Neuron (in vitro differentiated cells): ENCODE measurements at regions not wholly inside any gene's neighbourhood (a gene's known extent, or its start where the extent isn't known, plus 50 kb on each side); places are given as distances from the start of the nearest gene placed in this dataset.

ENCODE experiments used
- H2AFZ ChIP-seq: one replicate; pipeline ENCODE4 v1.6.1; 2013; ENCODE audit warnings: low read depth, mild to moderate bottlenecking, inconsistent platforms, low read length, moderate library complexity
- H3K27me3 ChIP-seq: one replicate; pipeline ENCODE4 v1.6.1; 2013; ENCODE audit warnings: low read length; ENCODE audit not compliant: insufficient read depth
- H3K36me3 ChIP-seq: one replicate; pipeline ENCODE4 v1.6.1; 2013; ENCODE audit warnings: low read length; ENCODE audit not compliant: insufficient read depth
- H3K4me1 ChIP-seq: one replicate; pipeline ENCODE4 v1.6.1; 2013; ENCODE audit warnings: low read length; ENCODE audit not compliant: insufficient read depth
- H3K4me3 ChIP-seq: 2 replicates; pipeline ENCODE4 v1.5.1; 2013; ENCODE audit warnings: mild to moderate bottlenecking, low read length, moderate library complexity
- H3K9me3 ChIP-seq: one replicate; pipeline ENCODE4 v1.6.1; 2013; ENCODE audit warnings: low read length

- Histone ChIP-seq H3K4me1 (peaks cover 13% of the 10 kb centered on the region), H3K36me3 (no peaks in the 10 kb centered on the region), H3K9me3 (no peaks in the 10 kb centered on the region), H3K27me3 (no peaks in the 10 kb centered on the region), H3K4me3 (no peak overlapping the region), H2AFZ (no peak overlapping the region)
Measured at GRCh38 chr7:131655447-131655846, 99.0 kb upstream of the PODXL start.

GRCh38 chr7:131654668-131655326 is 98.4 kb upstream of the PODXL start:
- Histone ChIP-seq H2AFZ (peak overlapping the region; percentile 33), H3K4me1 (peaks cover 13% of the 10 kb centered on the region), H3K27me3 (no peaks in the 10 kb centered on the region), H3K4me3 (no peak overlapping the region), H3K9me3 (no peaks in the 10 kb centered on the region), H3K36me3 (no peaks in the 10 kb centered on the region)

GRCh38 chr7:131654249-131654558 is 97.8 kb upstream of the PODXL start:
- peaks cover 13% of the 10 kb centered on the region for H3K4me1 ChIP-seq
- no peak overlapping the region for H2AFZ ChIP-seq
- no peak overlapping the region for H3K4me3 ChIP-seq
- H3K36me3 ChIP-seq = no peaks in the 10 kb centered on the region
- H3K9me3 ChIP-seq = no peaks in the 10 kb centered on the region
- H3K27me3 ChIP-seq = no peaks in the 10 kb centered on the region

GRCh38 chr7:131653418-131654248 is 97.2 kb upstream of the PODXL start:
- H3K4me1 ChIP-seq = peaks cover 14% of the 10 kb centered on the region
- H3K36me3 ChIP-seq = no peaks in the 10 kb centered on the region
- H2AFZ ChIP-seq = no peak overlapping the region
- no peak overlapping the region for H3K4me3 ChIP-seq
- no peaks in the 10 kb centered on the region for H3K9me3 ChIP-seq
- no peaks in the 10 kb centered on the region for H3K27me3 ChIP-seq

DNA sequence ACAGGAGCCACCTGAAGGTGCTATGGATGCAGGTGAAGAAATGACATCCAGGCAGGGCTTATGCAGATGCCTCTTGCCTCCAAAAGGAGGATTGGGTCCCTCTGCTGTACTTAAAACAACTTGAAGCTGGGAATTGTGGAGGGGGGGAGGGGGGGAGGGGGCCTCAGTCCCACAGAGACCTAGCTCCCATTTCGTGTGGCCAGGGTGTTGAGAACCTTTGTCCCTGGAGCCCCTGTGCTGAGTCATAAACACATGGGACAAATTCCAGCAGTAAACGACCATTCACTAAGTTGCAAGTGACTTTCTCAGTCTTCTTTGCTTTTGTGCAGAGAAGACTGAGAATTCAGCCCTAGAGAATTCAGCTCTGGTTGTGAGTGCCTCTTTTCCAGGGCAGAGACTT is 96.5 kb upstream of the PODXL start:
- no peak overlapping the region for H3K4me3 ChIP-seq
- H3K9me3 ChIP-seq = no peaks in the 10 kb centered on the region
- H3K27me3 ChIP-seq = no peaks in the 10 kb centered on the region
- H2AFZ ChIP-seq = no peak overlapping the region
- H3K4me1 ChIP-seq = peaks cover 16% of the 10 kb centered on the region
- no peaks in the 10 kb centered on the region for H3K36me3 ChIP-seq

- Histone ChIP-seq H2AFZ (no peak overlapping the region), H3K36me3 (no peaks in the 10 kb centered on the region)
Measured at GRCh38 chr7:131652194-131652593, 95.8 kb upstream of the PODXL start.

DNA sequence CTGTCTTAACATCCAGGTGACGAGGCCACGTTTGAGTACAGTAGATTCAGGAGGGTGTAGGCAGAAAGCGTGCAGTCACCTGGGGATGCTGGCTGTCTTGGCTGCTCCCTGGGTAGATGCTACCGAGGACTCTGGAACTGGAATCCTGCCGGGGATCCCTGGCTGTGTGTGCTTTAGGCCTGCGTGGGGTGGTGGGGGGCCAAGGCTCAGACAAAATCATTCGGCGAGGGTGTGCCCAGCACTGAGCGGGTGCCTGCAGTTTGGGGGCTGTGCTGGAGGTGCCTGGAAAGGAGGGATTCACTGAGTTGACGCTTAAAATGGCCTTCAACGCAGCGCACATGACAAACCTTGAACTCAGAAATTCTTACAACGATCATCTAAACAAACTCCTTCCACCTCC is 93.5 kb upstream of the PODXL start:
- H3K27me3 ChIP-seq = no peaks in the 10 kb centered on the region
- H3K9me3 ChIP-seq = no peaks in the 10 kb centered on the region
- H3K36me3 ChIP-seq = no peaks in the 10 kb centered on the region
- no peak overlapping the region for H2AFZ ChIP-seq
- H3K4me1 ChIP-seq = peaks cover 8% of the 10 kb centered on the region
- H3K4me3 ChIP-seq = no peak overlapping the region

More at GRCh38 chr7:131652194-131652593, 95.8 kb upstream of the PODXL start:
- no peaks in the 10 kb centered on the region for H3K27me3 ChIP-seq
- H3K9me3 ChIP-seq = no peaks in the 10 kb centered on the region
- no peak overlapping the region for H3K4me3 ChIP-seq
- H3K4me1 ChIP-seq = peaks cover 16% of the 10 kb centered on the region

DNA sequence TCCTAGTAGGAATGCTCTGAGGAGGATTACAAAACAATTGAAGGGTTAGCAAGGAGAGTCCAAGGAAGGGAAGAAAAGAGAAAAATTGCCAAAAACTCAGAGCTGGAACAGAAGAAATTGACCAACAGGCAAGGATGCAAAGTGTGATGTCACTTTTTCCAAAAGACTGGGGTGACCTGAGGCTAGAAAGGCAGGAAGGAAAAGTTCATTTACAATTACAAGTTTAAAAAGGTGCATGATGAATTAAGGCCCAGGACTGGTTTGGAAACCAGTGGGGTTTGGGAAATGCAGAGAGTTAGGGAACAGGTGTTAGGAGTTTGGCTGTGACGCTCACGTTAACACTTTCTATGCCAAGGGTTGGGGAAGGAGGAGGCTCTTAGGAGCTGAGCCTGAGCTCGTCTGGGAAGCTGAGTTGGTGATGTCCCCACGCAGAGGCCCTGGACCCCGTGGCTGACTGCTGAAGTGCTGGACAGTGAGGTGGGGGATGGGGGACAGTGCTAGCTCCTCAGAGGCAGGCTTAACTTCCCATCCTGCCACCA is 92.6 kb upstream of the PODXL start:
- H3K27me3 ChIP-seq = no peaks in the 10 kb centered on the region
- no peaks in the 10 kb centered on the region for H3K36me3 ChIP-seq
- H3K4me3 ChIP-seq = no peak overlapping the region
- H3K9me3 ChIP-seq = no peaks in the 10 kb centered on the region
- H2AFZ ChIP-seq = no peak overlapping the region
- H3K4me1 ChIP-seq = peaks cover 8% of the 10 kb centered on the region

GRCh38 chr7:131648491-131648890 is 92.1 kb upstream of the PODXL start:
- no peak overlapping the region for H3K4me3 ChIP-seq
- H3K36me3 ChIP-seq = no peaks in the 10 kb centered on the region
- no peaks in the 10 kb centered on the region for H3K27me3 ChIP-seq
- H3K9me3 ChIP-seq = no peaks in the 10 kb centered on the region
- peaks cover 7% of the 10 kb centered on the region for H3K4me1 ChIP-seq
- H2AFZ ChIP-seq = no peak overlapping the region

GRCh38 chr7:131646203-131646602 is 89.8 kb upstream of the PODXL start:
- Histone ChIP-seq H3K36me3 (no peaks in the 10 kb centered on the region), H2AFZ (no peak overlapping the region), H3K27me3 (no peaks in the 10 kb centered on the region), H3K4me3 (no peak overlapping the region), H3K9me3 (no peaks in the 10 kb centered on the region), H3K4me1 (peaks cover 3% of the 10 kb centered on the region)

DNA sequence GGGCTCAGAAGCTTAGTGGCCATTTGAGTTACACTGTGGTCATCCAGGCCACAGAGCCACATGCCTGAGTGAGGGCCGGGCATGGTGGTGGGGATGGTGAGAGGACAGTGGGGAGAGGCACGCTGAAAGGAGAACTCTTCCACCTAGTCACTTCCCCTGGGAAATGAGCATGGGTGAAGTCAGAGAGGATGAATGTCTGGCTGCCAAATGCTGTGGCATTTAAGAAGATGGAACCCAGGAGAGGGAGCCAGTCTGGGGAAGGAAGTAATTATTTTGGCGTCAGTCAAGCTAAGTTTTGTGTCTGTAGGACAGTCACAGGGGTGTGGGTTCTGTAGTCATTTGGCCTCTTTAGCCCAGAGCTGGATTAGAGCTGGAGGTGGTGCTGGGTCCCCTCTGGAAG is 86.0 kb upstream of the PODXL start:
- no peak overlapping the region for H2AFZ ChIP-seq
- no peak overlapping the region for H3K4me3 ChIP-seq
- H3K9me3 ChIP-seq = peaks cover 4% of the 10 kb centered on the region
- H3K36me3 ChIP-seq = no peaks in the 10 kb centered on the region
- H3K4me1 ChIP-seq = no peaks in the 10 kb centered on the region
- no peaks in the 10 kb centered on the region for H3K27me3 ChIP-seq

DNA sequence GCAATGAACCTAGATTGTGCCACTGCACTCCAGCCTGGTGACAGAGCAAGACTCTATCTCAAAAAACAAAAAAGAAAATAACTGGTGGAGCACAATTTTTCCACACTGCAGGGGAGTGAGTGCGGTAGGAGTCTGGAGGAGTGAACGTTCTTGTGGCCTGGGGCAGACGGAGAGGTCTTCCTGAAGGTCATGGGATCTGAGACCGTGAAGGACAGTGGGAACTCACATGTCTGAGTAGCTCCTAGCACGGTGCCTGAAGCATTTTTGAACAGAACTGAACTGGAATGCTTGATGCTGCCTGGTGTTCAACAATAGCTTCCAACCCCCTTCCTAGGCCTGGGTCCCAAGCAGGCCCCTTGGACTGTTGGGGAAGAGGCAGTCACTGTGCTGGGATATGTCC is 84.3 kb upstream of the PODXL start:
- H3K9me3 ChIP-seq = peaks cover 4% of the 10 kb centered on the region
- H3K36me3 ChIP-seq = no peaks in the 10 kb centered on the region
- H3K27me3 ChIP-seq = no peaks in the 10 kb centered on the region
- no peak overlapping the region for H2AFZ ChIP-seq
- H3K4me3 ChIP-seq = no peak overlapping the region
- no peaks in the 10 kb centered on the region for H3K4me1 ChIP-seq

DNA sequence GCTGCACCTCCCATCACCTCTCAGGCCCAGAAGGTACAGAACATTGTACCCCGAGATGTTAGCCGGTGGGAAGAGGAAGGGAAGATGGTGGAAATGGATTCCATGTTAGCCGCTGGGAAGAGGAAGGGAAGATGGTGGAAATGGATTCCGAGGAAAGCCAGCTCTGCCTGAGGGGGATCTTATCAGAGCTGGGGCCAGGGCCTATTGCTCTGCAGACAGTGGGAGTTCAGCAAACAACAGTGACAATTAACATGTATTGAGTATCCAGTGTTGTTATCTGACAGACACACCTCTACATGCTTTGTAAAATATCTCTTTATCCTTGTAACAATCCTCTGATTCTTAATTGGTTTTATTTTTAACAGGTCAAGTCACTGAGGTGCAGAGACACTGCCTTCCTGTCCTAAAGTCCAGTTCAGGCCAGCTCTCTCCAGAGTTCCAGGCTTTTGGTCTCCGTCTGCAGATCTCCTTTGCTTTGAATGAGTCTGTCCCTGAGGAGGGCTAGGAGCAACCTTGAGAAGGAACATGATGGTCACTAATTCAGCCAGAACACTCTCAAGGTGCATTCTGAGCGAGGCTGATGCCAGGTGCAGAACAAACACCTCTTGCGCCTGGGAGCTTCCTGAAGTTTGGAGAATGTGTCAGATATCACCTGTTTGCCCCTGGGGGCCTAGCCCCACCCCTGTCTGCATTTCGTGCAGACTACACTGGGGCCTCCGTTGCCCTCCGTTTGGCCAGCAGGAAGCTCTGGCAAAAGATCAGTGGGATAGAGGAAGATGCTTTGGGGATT is 82.4 kb upstream of the PODXL start:
- Histone ChIP-seq H3K4me3 (no peak overlapping the region), H3K36me3 (no peaks in the 10 kb centered on the region), H2AFZ (no peak overlapping the region), H3K4me1 (no peaks in the 10 kb centered on the region), H3K9me3 (peaks cover 4% of the 10 kb centered on the region), H3K27me3 (no peaks in the 10 kb centered on the region)
